ENCODE measurements at regions not wholly inside any gene's neighbourhood (a gene's known extent, or its start where the extent isn't known, plus 50 kb on each side); places are given as distances from the start of the nearest gene placed in this dataset.

DNA sequence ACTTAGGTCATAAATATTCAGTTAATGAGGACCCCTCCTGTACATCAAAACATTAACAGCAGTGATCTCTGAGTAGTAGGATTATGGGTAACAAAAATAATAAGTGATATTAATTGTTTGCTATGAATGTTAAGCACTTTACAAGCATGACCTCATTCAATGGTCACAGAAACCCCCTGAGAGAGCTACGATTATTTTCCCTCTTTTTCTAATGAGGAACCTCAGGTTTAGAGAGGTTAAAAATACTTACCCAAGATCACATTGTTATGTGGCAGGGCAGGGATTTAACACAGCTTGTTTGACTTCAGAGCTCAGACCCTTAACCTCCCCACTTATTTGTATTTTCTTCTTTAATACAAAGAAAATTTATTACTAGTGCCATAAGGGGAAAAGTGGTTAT, 228.2 kb downstream of the TBL1XR1 start:
- intact Hi-C loops (cut with DNase I, micrococcal nuclease): no loop called here

DNA sequence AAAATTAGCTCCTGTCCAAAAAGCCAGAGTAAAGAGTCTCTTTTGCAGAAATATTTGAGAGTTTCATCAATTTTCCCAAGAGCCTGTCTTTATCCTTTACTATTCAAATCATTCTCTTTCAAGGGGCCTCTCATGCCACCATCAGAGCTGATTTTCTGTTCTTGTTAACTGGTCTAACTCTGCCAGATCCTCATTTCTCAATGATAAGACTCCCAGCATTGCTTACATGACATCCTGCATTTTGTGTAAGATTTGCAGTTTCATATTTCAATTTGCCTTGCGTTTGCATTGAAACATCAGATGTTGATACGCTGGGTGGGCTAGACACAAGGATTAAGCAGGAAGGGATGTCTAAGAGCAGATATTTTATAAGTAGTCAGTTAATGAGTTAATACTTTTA, 228.7 kb downstream of the TBL1XR1 start:
- ATAC-seq (no peak), DNase-seq (no peak)
- intact Hi-C loops (cut with DNase I, micrococcal nuclease): no loop called here

More for the DNA sequence above, 228.2 kb downstream of the TBL1XR1 start:
- DNase-seq (no peak), ATAC-seq (no peak)

DNA sequence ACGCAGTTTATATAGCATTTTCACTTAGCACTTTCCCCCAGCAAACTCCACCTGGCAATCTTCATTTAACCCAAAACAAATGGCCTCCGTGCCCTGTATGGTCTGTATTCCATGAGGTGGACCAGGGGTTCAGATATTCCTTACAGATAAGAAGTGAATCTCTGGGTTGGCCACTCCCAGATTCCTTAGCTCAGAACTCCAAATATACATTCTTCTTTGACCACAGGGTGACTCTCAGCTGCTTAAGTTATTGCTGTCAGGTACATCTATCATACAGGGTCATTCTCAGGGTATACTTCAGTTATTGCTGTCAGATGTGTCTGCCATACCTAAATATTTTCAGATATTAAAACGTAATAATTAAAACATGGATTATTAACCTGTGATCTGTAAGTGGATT, 229.8 kb downstream of the TBL1XR1 start:
- ATAC-seq (no peak), DNase-seq (no peak)
- intact Hi-C loops (cut with DNase I, micrococcal nuclease): no loop called here

DNA sequence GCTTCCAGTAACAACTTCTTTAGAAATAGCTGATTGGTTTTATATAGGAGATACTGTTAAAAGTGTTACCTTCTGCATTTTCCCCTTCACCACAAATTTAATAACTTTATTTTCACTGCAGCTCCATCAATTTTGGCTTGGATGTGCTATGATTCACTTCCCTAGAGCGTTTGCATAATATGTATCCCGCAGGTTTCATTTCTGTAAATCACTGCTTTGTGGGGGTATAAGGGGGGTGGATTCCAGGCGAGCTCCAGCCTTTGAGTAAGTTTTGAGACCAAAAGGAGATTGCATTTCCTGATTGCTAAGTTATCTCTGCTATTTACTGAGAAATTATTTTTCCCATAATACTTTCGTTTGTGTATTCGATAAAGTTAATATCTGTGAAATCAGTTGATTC, 232.6 kb downstream of the TBL1XR1 start:
- ATAC-seq: no peak
- DNase-seq: no peak
- intact Hi-C loops (cut with DNase I, micrococcal nuclease): no loop called here

DNA sequence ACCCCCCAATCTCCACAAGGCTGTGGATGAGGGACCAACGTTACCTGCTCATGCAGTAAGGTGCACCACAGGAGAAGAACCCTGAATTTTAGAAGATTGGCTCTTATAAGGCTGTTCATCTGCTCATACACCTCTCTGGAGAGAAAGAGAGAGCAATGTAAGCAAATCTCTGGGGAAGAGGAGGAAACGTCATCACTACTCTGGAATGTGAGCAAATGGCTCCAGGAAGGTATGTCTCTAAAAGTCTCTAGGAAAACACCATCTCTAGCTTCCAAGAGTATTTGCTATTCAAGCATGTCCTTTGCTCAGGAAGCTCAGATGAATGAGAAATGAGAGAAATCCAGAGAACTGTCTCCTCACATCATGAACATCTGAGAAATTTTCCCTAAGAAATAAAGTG, 235.4 kb downstream of the TBL1XR1 start:
- ATAC-seq (no peak), DNase-seq (no peak)

DNA sequence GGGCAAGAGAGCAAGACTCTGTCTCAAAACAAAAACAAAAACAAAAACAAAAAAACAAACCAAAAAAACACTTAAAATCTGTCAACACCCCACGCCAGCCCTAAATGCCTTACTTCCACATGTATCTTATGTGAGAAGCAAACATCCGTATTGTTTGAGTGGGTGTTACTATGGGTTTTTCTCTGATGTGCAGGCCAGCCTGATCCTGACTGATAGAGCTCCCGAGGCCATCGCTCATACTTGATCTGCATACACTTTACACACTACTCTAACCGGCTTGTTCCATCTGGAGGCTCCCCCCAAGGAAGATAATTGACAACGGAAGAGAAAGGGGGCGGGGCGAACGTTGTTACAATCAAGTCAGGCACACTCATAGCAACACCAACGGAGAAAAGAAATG, 237.4 kb downstream of the TBL1XR1 start:
- no peak for ATAC-seq
- DNase-seq: no peak
- intact Hi-C loops (cut with DNase I, micrococcal nuclease): no loop called here

More for the DNA sequence above, 235.4 kb downstream of the TBL1XR1 start:
- intact Hi-C loops (cut with DNase I, micrococcal nuclease): no loop called here

DNA sequence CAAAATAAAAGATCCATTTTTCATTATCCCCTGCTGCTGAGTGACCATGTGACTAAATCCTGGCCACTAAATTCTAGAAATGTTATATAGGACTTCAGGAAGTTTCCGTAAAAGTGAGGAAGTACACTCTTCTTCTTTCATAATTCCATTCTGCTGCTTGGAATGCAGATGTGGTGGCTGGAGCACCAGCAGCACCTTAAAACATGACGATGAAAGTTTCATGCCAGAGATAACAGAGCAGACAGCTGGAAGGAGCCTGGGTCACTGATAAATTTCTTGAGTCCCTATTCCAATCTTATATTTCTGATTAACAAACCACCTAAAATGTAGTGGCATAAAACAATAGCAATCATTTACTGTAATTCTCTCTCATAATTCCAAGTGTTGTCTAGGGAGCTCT, 238.7 kb downstream of the TBL1XR1 start:
- ATAC-seq (no peak), DNase-seq (no peak)
- intact Hi-C loops (cut with DNase I, micrococcal nuclease): no loop called here

DNA sequence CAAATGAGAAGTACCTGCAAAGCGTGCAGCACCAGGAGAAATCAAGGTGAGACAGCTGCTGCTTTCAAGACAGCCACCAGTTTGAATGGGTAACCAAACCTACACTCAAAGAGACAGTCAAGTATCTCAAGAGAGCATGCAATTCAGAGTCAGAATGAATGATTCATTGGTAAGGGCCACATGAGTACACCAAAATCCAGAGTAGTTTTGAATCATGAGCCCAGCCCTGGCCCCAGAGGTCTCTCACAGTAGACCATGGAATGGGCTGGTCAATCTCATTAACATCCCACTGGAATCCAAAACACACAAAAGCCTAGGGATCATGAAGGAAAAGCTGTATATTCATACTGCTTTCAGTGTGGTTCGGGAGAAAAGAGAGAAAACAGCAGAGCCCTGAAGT, 242.8 kb downstream of the TBL1XR1 start:
- no peak for ATAC-seq
- intact Hi-C loops (cut with DNase I, micrococcal nuclease): no loop called here
- DNase-seq: no peak

DNA sequence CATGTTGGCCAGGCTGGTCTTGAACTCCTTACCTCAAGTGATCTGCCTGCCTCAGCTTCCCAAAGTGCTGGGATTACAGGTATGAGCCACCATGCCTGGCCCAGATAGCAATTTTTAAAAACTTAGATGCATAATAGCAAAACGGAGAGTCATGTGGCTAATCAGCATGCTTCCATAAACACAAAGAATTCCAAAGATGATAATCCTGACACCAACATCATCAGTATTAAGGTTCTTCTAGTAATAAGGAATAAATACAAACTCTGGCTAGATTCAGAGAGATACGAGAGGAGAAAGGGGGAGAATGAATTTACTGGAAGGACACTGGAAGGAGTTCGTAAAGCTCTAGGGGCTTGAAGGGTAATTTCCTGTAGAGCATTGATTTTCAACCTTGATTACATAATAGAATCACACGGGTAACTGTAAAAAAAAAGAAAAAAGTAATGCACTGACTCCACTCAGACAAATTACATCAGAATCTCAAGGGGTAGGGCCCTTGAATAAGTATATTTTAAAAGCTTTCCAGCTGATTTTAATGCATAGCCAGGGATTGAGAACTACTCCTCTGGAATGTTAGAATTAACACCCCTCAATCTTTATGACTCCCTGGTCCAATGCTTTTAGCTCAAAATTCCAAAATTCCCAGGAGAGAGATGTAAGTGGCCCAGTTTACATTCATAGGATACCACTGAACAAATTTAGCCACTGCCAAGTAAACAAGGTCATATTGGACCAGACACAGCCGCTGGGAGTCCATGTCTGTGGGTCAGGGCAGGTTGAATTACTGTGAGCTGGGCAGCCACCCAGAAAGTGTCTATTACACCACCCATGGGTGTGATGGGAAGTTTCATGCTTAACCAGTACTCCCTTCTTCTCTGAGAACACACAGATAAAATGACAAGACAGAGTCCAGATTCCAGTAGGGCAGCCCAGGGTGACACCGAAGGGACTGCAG, 243.9 kb downstream of the TBL1XR1 start:
- ATAC-seq: peak; percentile 96
- DNase-seq: peak; percentile 74 to 80
- intact Hi-C loops (cut with DNase I, micrococcal nuclease): no loop called here

DNA sequence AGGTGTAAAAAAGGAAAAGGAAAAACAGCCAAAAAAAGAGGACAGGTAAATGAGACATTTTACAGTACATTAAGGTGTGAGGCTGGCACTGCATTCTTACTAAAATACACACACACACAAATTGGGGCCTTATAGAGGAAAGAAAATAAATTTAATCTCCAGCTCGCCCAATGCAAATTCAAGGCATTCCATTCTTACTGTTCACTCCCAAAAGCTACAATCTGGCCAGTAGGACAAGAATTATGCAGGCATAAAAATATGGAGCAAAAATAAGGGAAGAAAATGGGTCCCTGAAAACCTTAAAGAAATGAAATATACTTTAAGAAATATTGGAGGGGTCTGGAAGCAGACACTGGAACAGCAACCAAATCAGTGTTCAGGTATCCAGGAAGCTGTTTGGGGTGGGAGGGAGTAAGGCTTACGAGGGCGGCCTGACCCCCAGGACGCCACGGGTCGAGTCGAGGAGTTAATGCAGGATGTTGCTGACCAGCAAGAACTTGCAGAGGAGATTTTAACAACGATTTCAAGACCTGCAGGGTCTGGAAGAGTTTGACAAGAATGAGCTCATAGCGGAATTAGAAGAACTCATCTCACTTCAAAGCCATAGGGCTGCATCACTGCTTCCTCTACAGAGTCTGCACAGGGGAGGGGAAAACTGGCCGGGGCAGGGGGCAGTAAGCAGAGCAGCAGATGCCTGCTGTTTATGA, 245.5 kb downstream of the TBL1XR1 start:
- intact Hi-C loops (cut with DNase I, micrococcal nuclease): no loop called here
- no peak for ATAC-seq
- DNase-seq: no peak

DNA sequence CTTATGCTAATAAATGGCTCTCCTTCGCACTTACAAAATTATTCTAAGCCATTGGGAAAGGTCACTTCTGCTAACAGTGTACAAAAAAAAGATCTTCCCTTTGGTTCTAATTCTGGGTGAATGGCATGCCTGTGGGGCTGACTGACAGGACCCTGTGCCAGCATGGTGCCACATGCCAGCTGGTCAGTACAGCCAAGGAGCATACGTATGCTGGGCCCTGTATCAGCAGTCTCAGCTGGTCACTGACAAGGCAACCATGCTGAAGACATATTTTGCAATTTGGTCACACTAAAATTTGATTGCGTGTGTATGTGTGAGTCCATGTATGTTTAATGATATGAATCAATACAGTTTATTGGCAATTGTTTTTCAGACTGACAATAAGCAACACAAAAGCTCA, 246.1 kb downstream of the TBL1XR1 start:
- no peak for DNase-seq
- no peak for ATAC-seq
- intact Hi-C loops (cut with DNase I, micrococcal nuclease): no loop called here

DNA sequence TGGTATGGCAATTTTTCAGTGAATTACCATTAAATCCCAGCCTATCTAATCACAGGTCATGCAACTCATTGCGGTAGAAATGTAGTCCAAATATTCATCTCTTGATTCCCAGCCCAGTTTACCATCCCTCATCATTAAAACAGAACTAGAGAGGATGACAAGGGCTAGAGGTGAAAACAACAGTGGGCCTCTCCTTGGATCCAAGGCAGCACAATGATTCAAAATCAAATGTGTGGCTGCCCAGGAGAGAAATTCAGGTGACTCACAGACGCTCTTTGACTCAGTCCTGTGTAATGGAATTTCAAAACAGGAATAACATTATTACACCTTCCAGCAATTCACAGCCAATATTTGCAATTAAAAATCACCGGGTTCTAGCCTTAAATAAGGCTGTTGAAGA, 246.5 kb downstream of the TBL1XR1 start:
- intact Hi-C loops (cut with DNase I, micrococcal nuclease): no loop called here
- no peak for ATAC-seq

DNA sequence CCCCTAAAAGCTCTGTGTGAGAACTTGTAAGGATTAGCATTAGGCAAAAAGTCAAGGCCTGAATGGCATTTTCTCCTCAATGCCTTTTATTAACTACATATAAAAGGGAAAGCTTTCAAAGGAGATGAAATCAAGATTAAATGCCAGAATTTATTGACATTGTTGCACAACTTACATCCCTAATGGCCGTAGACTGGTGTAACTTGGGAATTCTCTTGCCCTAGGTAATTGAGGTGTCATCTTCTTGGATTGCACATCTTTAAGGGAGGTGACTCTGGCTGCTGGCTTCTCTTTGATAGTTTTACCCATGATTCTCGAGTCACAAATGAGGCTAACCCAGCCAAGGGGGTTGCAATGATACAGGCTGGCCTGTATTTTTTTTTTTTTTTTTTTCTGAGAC, 249.1 kb downstream of the TBL1XR1 start:
- DNase-seq (no peak), ATAC-seq (no peak)
- intact Hi-C loops (cut with DNase I, micrococcal nuclease): no loop called here

More for the DNA sequence above, 246.5 kb downstream of the TBL1XR1 start:
- DNase-seq: no peak

DNA sequence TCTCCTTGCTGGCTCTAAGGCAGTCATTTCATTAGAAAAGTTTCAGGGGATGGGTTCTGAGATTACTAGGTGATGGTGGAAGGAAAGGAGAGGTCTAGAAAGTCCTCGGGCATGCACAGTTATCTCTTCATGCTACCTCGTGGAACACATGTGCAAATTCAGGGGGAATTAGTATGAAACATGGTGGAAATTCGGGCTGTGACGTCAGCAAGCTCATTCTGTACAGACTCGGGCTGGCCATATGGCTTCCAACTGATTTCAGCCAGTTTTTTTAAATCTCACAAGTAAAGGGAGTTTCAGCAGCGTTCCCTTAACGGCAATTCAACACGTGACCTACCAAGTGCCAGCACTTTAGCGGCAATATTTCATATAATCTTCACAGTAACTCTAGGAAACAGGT, 251.1 kb downstream of the TBL1XR1 start:
- DNase-seq (no peak), ATAC-seq (no peak)
- intact Hi-C loops (cut with DNase I, micrococcal nuclease): no loop called here

DNA sequence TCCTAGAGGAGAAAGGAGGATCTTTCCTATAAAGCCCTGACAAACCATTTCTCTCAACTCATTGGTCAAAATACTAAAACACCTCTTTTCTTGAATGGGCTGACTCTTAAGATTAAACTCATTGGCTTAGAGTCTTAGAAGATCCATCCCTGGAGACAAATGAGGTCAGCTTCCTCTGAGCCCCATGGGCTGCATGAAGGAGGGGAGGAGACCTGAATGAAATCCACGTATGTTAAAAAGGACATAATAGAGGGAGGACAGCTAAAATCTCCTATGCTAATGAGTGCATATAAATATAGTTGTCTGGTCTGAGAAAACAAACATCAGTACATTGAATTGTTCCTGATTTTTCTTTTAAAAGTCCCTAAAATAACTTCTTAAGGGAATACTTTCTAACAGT, 255.0 kb downstream of the TBL1XR1 start:
- intact Hi-C loops (cut with DNase I, micrococcal nuclease): no loop called here
- DNase-seq (no peak), ATAC-seq (no peak)

DNA sequence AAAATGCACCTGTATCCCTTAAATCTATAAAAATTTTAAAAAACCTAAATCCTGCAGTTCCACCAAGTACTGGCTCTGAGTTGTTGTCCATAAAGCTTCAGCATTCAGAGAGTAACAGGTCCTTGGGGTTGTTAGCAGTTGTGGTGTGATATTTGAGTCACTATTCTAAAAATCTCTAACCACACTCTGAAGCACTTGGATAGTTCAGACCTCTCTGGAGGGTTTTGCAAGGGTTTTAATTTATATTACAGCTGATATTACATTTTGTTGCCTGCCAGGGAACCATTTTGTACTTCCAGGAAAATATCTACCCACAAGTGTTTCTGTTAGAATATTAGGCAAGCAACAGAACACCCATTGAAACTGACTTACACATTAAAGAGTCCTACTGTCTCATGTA, 255.6 kb downstream of the TBL1XR1 start:
- no peak for ATAC-seq
- DNase-seq: no peak
- intact Hi-C loops (cut with DNase I, micrococcal nuclease): no loop called here

DNA sequence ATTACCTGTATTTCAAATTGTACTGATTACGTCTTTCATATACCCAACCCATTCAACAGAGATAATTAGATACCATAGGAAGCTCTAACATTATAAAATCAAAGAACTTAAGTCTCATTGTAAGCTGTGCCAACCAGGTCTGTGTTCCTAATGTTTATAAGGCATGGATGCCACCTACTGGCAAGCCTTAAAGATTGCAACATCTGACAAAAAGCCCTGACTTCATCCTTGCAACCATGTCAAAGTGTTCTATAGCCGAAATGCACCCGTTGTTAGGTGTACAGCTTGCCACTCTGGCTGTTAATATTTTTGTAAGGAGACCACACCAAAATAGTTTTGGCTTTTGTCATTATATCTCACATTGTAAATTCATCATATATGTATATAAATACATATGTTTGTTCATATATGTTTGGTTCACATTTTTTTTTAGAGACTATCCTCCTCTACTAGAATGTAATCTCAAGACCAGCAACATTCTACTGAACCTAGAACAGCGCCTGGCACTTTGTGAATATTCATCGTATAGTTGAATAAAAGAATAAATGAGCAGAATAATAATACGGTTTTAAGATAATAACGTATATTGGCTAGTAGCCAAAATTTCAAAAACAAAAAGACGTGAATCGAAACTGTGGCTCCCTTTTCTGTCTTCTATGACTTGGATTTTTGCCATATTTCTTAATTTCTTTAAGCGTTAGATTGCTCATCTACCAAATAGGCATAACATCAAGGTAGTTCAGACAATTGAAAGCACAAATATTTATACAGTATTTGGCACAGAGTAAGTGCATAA, 258.1 kb downstream of the TBL1XR1 start:
- peak in 1 of 2 donors; percentile 33 for DNase-seq

DNA sequence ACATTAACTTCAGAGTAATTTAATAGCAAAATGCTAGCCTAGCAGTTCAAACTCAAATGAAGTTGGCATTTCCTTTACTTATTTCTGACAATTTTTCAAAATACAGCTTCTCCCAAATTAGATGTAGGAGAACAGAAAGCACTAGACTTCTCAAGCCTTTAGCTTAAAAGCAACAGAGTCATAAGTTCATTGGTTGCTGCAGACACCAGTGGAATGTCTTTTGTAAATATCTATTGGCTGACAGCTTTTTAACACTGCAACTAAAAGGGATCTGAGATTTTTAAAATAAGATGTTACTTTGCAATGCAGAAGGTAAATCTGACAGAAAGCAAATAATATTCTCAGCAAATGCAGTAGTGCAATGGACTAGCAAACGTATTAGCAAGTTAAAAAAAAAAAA, 259.3 kb downstream of the TBL1XR1 start:
- DNase-seq: no peak
- ATAC-seq: no peak
- intact Hi-C loops (cut with DNase I, micrococcal nuclease): loop anchor here in 1 of 2 donors (10.0 kb wide), 1 partner anchor 423 kb away; no protein-coding TSS in a partner anchor

More for the DNA sequence above, 258.1 kb downstream of the TBL1XR1 start:
- peak; percentile 91 for ATAC-seq
- intact Hi-C loops (cut with DNase I, micrococcal nuclease): loop anchor here in 1 of 2 donors (10.0 kb wide), 1 partner anchor 424 kb away; no protein-coding TSS in a partner anchor

DNA sequence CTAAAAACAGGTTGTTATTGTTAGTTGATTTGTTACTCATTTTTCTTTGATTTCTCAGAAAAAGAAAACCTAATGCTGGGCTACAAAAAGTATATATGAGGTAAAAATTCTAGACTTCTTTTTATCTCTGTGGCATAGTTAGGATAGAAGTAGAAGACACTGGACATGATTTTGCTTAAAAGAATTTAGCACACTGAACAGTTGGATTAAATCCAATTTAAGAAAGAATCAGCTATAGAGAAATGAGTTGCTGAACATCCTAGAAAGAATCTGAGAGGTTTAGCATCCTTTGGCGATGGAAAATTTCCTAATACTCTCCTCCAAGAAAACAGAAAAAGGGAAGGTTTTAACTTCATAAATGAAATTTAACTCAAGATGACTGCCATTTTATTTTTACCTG, 259.7 kb downstream of the TBL1XR1 start:
- intact Hi-C loops (cut with DNase I, micrococcal nuclease): loop anchor here in 1 of 2 donors (10.0 kb wide), 1 partner anchor 423 kb away; no protein-coding TSS in a partner anchor
- ATAC-seq (no peak), DNase-seq (no peak)
